Fibroblast of pulmonary artery (primary cell): ENCODE measurements at regions not wholly inside any gene's neighbourhood (a gene's known extent, or its start where the extent isn't known, plus 50 kb on each side); places are given as distances from the start of the nearest gene placed in this dataset.

Experiments
- DNase-seq: peaks from one replicate; pipeline ENCODE4 v3.0.0-alpha.2; 2010; ENCODE audit warnings: low read depth
- H3K4me3 ChIP-seq: replicated peaks from 2 replicates; pipeline ENCODE4 v1.5.1; 2011; ENCODE audit warnings: low read depth, mild to moderate bottlenecking, control low read depth, low read length, moderate library complexity
- TF ChIP-seq, protein P1 (sequence below): IDR thresholded peaks from 2 replicates; pipeline ENCODE4 v1.5.1; 2011; ENCODE audit warnings: mild to moderate bottlenecking, control low read depth, low read length, inconsistent platforms; ENCODE audit errors: missing control alignments

DNA sequence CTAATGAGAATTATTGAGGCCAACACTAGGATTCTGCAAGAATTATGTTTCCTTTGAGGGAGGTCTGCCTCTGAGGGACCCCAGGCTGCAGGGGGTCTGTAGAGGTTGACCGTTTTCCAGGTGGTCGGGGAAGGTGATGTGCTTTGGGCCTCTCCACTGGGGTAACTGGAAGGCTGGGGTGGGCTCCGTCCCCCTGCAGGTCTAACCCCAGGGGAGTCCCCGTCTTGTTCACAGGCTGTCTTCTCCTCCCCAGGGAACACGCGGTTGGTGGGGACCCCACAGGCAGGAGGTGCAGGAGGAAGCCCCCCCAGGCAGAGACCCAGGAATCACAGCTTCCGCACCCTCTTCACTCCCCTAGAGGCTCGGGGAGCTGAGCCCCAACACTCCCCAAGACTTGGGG, 726.4 kb downstream of the BRD1 start:
- DNase-seq, result no peak
- no peak overlapping the region for H3K4me3 ChIP-seq
- TF ChIP-seq, protein P1, sequence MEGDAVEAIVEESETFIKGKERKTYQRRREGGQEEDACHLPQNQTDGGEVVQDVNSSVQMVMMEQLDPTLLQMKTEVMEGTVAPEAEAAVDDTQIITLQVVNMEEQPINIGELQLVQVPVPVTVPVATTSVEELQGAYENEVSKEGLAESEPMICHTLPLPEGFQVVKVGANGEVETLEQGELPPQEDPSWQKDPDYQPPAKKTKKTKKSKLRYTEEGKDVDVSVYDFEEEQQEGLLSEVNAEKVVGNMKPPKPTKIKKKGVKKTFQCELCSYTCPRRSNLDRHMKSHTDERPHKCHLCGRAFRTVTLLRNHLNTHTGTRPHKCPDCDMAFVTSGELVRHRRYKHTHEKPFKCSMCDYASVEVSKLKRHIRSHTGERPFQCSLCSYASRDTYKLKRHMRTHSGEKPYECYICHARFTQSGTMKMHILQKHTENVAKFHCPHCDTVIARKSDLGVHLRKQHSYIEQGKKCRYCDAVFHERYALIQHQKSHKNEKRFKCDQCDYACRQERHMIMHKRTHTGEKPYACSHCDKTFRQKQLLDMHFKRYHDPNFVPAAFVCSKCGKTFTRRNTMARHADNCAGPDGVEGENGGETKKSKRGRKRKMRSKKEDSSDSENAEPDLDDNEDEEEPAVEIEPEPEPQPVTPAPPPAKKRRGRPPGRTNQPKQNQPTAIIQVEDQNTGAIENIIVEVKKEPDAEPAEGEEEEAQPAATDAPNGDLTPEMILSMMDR, result no peak

DNA sequence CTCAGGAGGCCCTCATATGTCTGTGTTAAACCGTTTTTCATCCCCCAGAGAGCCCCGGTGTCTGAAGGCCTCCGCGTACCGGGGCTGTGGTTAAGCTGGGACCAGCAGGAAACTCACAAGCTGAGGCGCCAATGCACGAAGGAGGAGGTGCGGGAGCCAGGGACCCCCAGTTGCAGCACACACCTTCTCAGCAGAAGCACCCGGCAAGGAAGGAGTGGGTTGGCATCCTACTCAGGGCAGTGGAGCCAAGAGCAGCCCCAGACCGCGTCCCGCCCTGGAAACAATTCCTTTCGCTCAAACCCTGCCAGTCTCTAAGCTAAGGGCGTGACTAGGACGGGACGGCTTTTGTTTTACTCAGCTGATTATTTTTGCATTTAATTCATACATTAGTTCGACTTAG, 726.9 kb downstream of the BRD1 start:
- H3K4me3 ChIP-seq, result no peak overlapping the region
- DNase-seq, result no peak
- TF ChIP-seq, protein P1, result no peak

DNA sequence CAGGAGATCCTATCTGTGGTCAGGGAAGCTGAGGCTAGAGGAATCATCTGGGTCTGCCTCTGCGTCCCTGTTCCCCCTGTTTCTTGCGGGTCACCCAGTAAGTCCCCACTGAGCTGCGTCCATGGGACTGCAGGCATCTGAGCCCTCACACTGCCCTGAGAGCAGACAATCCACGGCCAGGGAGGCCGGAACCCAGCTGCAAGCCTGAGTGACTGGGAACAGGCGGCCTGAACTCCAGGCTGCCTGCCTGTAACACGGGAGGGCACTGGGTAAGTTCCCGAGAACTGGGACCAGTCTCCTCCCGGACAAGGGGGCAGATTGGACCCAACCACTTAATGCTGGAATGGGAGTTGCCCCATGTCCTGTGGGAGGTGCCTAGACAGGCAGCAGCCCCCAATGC, 727.4 kb downstream of the BRD1 start:
- TF ChIP-seq, protein P1, result no peak
- DNase-seq, result no peak

DNA sequence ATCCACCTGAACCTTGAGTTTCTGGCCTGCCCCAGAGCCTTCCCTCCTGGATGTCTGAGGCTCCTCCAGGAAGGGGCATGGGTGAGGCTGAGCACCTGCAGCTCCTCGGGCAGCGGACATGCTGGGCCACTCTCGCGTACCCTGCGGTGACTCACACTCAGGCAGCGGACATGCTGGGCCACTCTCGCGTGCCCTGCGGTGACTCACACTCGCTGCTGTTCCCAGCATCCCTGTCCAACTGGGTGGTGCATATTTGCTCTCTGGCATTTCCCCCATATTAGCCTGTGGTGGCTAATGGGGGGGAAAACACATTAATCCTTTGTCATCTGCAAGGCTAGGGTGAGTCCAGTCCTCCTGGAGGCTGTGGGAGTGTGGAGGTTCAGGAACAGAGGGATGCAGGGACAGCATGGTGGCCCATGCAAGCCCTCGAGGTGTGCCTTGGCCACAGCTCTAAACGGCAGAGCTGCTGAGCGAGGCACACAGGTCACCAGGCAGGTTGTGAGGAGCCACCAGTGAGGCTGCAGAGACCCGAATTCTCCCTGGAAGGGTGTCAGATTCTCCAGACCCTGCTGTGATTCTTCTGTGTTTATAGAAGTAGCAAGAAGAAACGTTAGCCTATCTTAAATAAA, 728.1 kb downstream of the BRD1 start:
- no peak overlapping the region for H3K4me3 ChIP-seq
- TF ChIP-seq, protein P1, result no peak
- DNase-seq, result no peak

More for the DNA sequence above, 727.4 kb downstream of the BRD1 start:
- no peak overlapping the region for H3K4me3 ChIP-seq

DNA sequence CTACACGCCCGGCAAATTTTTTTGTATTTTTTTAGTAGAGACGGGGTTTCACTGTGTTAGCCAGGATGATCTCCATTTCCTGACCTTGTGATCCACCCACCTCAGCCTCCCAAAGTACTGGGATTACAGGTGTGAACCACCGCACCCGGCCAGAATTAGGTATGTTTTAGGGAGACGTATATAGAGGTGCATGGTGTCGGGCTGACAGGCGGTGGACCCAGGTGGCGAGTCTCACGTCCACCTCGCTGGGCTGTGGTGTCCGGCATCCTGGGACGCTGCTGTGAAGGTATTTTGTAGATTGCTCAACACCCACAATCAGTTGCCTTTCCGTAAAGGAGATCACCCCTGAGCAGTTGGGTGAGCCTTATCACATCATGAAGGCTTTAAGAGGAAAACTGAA, 728.6 kb downstream of the BRD1 start:
- TF ChIP-seq, protein P1, result no peak
- no peak for DNase-seq
- H3K4me3 ChIP-seq, result no peak overlapping the region

DNA sequence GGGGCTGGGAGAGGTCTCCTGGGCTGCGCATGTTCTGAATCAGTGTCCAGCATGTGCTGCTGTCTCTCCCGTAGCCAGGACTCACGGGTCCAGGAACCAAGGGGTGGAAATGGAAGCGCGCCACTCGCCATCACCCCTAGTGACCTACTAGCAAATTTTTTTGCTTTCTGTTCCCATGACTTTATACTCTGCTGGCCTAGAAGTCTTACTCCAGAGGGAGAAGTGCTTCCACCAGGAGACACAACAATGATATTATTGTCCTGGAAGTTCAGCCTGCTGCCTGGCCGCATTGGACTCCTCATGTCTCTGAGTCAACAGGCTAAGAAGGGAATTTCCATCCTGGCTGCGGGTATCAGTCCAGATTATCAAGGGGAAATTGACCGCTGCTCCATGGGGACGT, 729.7 kb downstream of the BRD1 start:
- no peak overlapping the region for H3K4me3 ChIP-seq
- DNase-seq, result no peak
- TF ChIP-seq, protein P1, result no peak
